Natural killer cell (primary cell): ENCODE measurements at regions not wholly inside any gene's neighbourhood (a gene's known extent, or its start where the extent isn't known, plus 50 kb on each side); places are given as distances from the start of the nearest gene placed in this dataset.

Experiments used
- ATAC-seq, 3 donors: fragments of 150-1000 bp in 2 of 3; fragments of 200-7000 bp in 1 of 3; cut with Tn5 transposase; 1 replicate in 1 of 3; 2 replicates in 2 of 3; pipeline ENCODE4 v1.10.0; 2021; ENCODE audit warnings: mild to moderate bottlenecking in 2 of 3, moderate library complexity in 2 of 3
- DNase-seq, 2 donors: peaks; one replicate each; pipeline versions ENCODE4 v3.0.0 to v3.0.0-alpha.2; 2013 to 2021; ENCODE audit warnings: mixed read lengths in 1 of 2
- H3K27ac ChIP-seq: one replicate; pipeline ENCODE4 v1.5.1; 2013; ENCODE audit warnings: mild to moderate bottlenecking, low read length
- H3K27me3 ChIP-seq: one replicate; pipeline ENCODE4 v1.6.1; 2013; ENCODE audit warnings: low read length; ENCODE audit not compliant: control insufficient read depth, insufficient read depth
- H3K36me3 ChIP-seq: one replicate; pipeline ENCODE4 v1.6.1; 2013; ENCODE audit warnings: low read length; ENCODE audit not compliant: control insufficient read depth, insufficient read depth
- H3K4me1 ChIP-seq: one replicate; pipeline ENCODE4 v1.6.1; 2013; ENCODE audit warnings: low read length; ENCODE audit not compliant: control insufficient read depth, insufficient read depth
- H3K4me3 ChIP-seq: one replicate; pipeline ENCODE4 v1.5.1; 2013; ENCODE audit warnings: low read length
- H3K9me3 ChIP-seq: one replicate; pipeline ENCODE4 v1.6.1; 2013; ENCODE audit warnings: low read length; ENCODE audit not compliant: control insufficient read depth, insufficient read depth
- H3K27ac Mint-ChIP-seq, 2 donors: one replicate each; pipeline ENCODE4 v1.8.0; 2022; ENCODE audit warnings: mild to moderate bottlenecking in 2 of 2, mixed read lengths in 2 of 2, moderate library complexity in 1 of 2
- H3K27me3 Mint-ChIP-seq, 2 donors: one replicate each; pipeline ENCODE4 v1.8.0; 2022; ENCODE audit warnings: low read depth in 2 of 2, mixed read lengths in 2 of 2
- H3K36me3 Mint-ChIP-seq: one replicate; pipeline ENCODE4 v1.8.0; 2022; ENCODE audit warnings: mixed read lengths
- H3K4me1 Mint-ChIP-seq, 2 donors: one replicate each; pipeline ENCODE4 v1.8.0; 2022; ENCODE audit warnings: mixed read lengths in 2 of 2
- H3K4me3 Mint-ChIP-seq: one replicate; pipeline ENCODE4 v1.8.0; 2022; ENCODE audit warnings: mild to moderate bottlenecking, moderate library complexity, mixed read lengths
- H3K9me3 Mint-ChIP-seq, 2 donors: one replicate each; pipeline ENCODE4 v1.8.0; 2022; ENCODE audit warnings: mixed read lengths in 2 of 2
- WGBS: methylation state at CpG from one replicate; pipeline ENCODE4 v1.1.7; 2013; ENCODE audit warnings: missing lambda C conversion rate; ENCODE audit not compliant: insufficient coverage; 5-methylcytosine and 5-hydroxymethylcytosine counted together
- intact Hi-C: fragments of 100-400 bp; cut with micrococcal nuclease; formaldehyde crosslinking; loops from one replicate; pipeline ENCODE4 v1.14.2; 2022
- TF ChIP-seq, protein P1 (sequence below): fragments of 200-600 bp; IDR thresholded peaks from one replicate; pipeline ENCODE4 v1.8.0; 2022; ENCODE audit warnings: antibody characterized with exemption

DNA sequence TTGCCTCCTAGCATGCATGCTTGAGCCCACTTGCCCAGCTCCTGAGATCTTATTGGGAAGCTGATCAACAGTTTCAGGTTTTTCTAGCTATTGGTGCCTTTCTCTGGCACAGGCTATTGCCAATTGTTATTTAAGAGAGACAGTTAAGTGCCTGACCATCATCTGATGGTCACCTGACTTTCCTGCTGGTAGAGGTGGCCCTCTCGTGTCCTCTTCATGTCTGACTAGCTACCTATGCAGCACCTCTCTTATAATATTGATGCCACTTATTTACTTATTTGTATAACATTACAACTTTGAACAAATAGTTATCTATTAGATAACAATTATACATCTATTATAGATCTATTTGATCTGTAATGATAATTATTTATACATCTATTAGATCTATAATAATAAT, 205.9 kb upstream of the SEMA3D start:
- H3K36me3 Mint-ChIP-seq = peaks cover 4% of the 10 kb centered on the region
- Histone ChIP-seq H3K27me3 (no peaks in the 10 kb centered on the region), H3K36me3 (no peaks in the 10 kb centered on the region), H3K9me3 (no peaks in the 10 kb centered on the region), H3K27ac (no peak overlapping the region), H3K4me3 (no peak overlapping the region), H3K4me1 (no peaks in the 10 kb centered on the region)
- H3K4me1 Mint-ChIP-seq = no peaks in the 10 kb centered on the region
- H3K9me3 Mint-ChIP-seq = peaks cover 22 to 32% of the 10 kb centered on the region in 2 donors
- H3K27ac Mint-ChIP-seq = no peak overlapping the region
- intact Hi-C loops = no loop called here
- TF ChIP-seq, protein P1, sequence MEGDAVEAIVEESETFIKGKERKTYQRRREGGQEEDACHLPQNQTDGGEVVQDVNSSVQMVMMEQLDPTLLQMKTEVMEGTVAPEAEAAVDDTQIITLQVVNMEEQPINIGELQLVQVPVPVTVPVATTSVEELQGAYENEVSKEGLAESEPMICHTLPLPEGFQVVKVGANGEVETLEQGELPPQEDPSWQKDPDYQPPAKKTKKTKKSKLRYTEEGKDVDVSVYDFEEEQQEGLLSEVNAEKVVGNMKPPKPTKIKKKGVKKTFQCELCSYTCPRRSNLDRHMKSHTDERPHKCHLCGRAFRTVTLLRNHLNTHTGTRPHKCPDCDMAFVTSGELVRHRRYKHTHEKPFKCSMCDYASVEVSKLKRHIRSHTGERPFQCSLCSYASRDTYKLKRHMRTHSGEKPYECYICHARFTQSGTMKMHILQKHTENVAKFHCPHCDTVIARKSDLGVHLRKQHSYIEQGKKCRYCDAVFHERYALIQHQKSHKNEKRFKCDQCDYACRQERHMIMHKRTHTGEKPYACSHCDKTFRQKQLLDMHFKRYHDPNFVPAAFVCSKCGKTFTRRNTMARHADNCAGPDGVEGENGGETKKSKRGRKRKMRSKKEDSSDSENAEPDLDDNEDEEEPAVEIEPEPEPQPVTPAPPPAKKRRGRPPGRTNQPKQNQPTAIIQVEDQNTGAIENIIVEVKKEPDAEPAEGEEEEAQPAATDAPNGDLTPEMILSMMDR = no peak
- DNase-seq (no peak), ATAC-seq (no peak)
- H3K27me3 Mint-ChIP-seq = no peaks in the 10 kb centered on the region
- 78% methylated on average over 1 of the region's 1 CpG for WGBS
- H3K4me3 Mint-ChIP-seq = no peak overlapping the region

DNA sequence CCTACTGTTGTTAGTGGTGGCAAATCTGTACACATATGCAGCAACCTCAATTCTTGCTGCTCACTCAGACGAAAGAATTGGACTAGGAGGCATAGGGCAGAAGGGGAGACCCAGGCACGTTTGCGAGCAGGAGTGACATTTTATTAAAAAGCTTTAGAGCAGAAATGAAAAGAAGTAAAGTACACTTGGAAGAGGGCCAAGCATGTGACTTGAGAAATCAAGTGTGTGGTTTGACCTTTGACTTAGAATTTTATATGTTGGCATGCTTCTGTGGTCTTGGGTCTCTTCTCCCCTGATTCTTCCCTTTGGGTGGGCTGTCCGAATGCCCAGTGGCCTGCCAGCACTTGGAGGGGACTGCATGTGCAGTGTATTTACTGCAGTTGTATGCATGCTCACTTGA, 205.5 kb upstream of the SEMA3D start:
- WGBS = 72% methylated on average over 4 of the region's 4 CpGs
- no peaks in the 10 kb centered on the region for H3K9me3 ChIP-seq
- no peaks in the 10 kb centered on the region for H3K27me3 ChIP-seq
- Mint-ChIP-seq H3K27me3 (no peaks in the 10 kb centered on the region), H3K4me3 (no peak overlapping the region), H3K4me1 (no peaks in the 10 kb centered on the region), H3K9me3 (peaks cover 21 to 32% of the 10 kb centered on the region in 2 donors), H3K27ac (no peak overlapping the region), H3K36me3 (peaks cover 4% of the 10 kb centered on the region)
- intact Hi-C loops = no loop called here
- H3K4me3 ChIP-seq = no peak overlapping the region
- no peak for DNase-seq
- no peaks in the 10 kb centered on the region for H3K36me3 ChIP-seq
- TF ChIP-seq, protein P1 = no peak
- ATAC-seq = no peak
- no peaks in the 10 kb centered on the region for H3K4me1 ChIP-seq
- H3K27ac ChIP-seq = no peak overlapping the region

DNA sequence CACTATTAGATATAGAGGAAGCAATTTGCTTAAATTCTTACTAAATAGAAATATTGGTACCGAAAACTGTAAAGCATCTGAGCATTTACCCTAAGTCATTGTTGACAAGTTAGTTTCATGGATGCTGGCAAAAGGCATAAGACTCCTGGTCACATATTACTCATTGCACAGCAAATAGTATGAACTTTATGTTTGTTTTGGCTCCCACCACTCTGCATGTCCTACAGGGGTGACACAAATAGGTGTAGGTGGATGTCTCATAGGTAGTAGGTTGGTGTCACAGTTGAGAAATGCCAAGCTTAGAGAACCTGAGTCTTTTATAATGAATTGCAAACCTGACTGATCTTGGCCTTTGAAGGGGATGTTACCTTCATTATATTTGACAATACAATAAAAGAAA, 199.6 kb upstream of the SEMA3D start:
- H3K36me3 Mint-ChIP-seq = peaks cover 9% of the 10 kb centered on the region
- peaks cover 14 to 18% of the 10 kb centered on the region in 2 donors for H3K9me3 Mint-ChIP-seq
- H3K4me3 Mint-ChIP-seq = no peak overlapping the region
- H3K4me1 ChIP-seq = no peaks in the 10 kb centered on the region
- no peaks in the 10 kb centered on the region for H3K27me3 ChIP-seq
- H3K9me3 ChIP-seq = no peaks in the 10 kb centered on the region
- no peak overlapping the region for H3K27ac ChIP-seq
- no peaks in the 10 kb centered on the region for H3K27me3 Mint-ChIP-seq
- H3K4me1 Mint-ChIP-seq = no peaks in the 10 kb centered on the region
- no peaks in the 10 kb centered on the region for H3K36me3 ChIP-seq
- ATAC-seq (no peak), DNase-seq (no peak)
- H3K27ac Mint-ChIP-seq = no peak overlapping the region
- TF ChIP-seq, protein P1 = no peak
- no peak overlapping the region for H3K4me3 ChIP-seq
- intact Hi-C loops = no loop called here
- WGBS = 100% methylated on average over 1 of the region's 1 CpG

DNA sequence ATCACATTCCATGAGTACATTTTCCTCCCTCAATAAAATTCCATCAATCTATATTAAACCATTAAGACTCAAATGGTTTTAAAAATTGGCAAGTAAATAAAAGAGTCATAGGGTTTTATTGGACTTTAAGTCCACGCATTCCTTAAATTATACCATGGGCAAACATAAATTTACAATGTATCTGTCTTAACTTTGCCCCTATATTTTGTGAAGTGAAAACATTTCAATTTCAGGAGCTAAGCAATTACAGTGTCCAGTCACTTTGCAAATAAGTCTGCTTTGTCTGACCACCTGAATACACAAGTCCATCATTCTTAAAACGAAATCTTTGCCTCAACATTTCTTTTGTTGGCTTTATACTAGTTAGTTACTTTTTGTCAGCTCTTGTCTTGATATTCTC, 197.5 kb upstream of the SEMA3D start:
- Histone ChIP-seq H3K36me3 (no peaks in the 10 kb centered on the region), H3K4me1 (no peaks in the 10 kb centered on the region), H3K27ac (no peak overlapping the region), H3K9me3 (no peaks in the 10 kb centered on the region), H3K27me3 (no peaks in the 10 kb centered on the region), H3K4me3 (no peak overlapping the region)
- Mint-ChIP-seq H3K36me3 (peaks cover 5% of the 10 kb centered on the region), H3K27ac (no peak overlapping the region), H3K4me3 (no peak overlapping the region), H3K4me1 (no peaks in the 10 kb centered on the region), H3K9me3 (peaks cover 8 to 14% of the 10 kb centered on the region in 2 donors), H3K27me3 (no peaks in the 10 kb centered on the region)
- TF ChIP-seq, protein P1 = no peak
- ATAC-seq (no peak), DNase-seq (no peak)
- 67% methylated on average over 1 of the region's 2 CpGs for WGBS
- intact Hi-C loops = no loop called here
